ENCODE measurements at regions not wholly inside any gene's neighbourhood (a gene's known extent, or its start where the extent isn't known, plus 50 kb on each side); places are given as distances from the start of the nearest gene placed in this dataset.

GRCh38 chr4:103375278-103375677 is 177.1 kb upstream of the CENPE start:
- 100% methylated on average over 1 of the region's 4 CpGs for WGBS (ENCODE audit: insufficient coverage, insufficient read length)
- Histone ChIP-seq H3K36me3 (ENCODE audit: control insufficient read depth, insufficient read depth, low read length) (no peaks in the 10 kb centered on the region), H3K4me3 (ENCODE audit: low read length) (no peak overlapping the region), H3K9me3 (ENCODE audit: control insufficient read depth, insufficient read depth, low read length) (no peaks in the 10 kb centered on the region), H3K4me1 (ENCODE audit: control insufficient read depth, insufficient read depth, low read length) (peaks cover 1% of the 10 kb centered on the region; the same call in 1 of the 2 replicates), H3K27me3 (ENCODE audit: control insufficient read depth, insufficient read depth, low read length) (no peaks in the 10 kb centered on the region), H3K27ac (ENCODE audit: low read length) (no peak overlapping the region)
- DNase-seq (ENCODE audit: low read depth, low spot score), result no peak

- DNase-seq (ENCODE audit: low read depth, low spot score), result no peak
- Histone ChIP-seq H3K27ac (ENCODE audit: low read length) (no peak overlapping the region), H3K9me3 (ENCODE audit: control insufficient read depth, insufficient read depth, low read length) (no peaks in the 10 kb centered on the region), H3K4me3 (ENCODE audit: low read length) (no peak overlapping the region), H3K36me3 (ENCODE audit: control insufficient read depth, insufficient read depth, low read length) (no peaks in the 10 kb centered on the region), H3K4me1 (ENCODE audit: control insufficient read depth, insufficient read depth, low read length) (peaks cover 1% of the 10 kb centered on the region; the same call in 1 of the 2 replicates), H3K27me3 (ENCODE audit: control insufficient read depth, insufficient read depth, low read length) (no peaks in the 10 kb centered on the region)
- no CpG with 5 or more reads among the region's 2 CpGs for WGBS (ENCODE audit: insufficient coverage, insufficient read length)
These were observed 176.6 kb upstream of the CENPE start for GRCh38 chr4:103374758-103375157.

DNA sequence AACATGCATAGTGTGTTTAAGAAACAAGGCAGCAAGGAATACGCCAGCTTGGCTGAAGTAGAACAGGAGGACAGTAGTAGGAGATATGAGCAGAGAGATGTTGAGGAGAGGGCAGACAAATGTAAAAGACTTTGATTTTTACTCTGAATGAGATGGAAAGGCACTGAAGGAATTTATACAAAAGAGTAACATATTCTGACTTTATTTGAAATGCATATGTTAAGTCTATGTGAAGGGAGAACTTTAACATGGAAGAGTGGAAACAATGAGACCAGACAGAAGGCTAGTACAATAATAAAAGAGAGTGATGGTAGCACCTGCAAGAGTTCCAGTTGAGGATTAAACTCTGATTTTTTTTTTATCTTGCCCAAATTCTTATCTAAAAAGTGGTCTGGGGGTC is 176.2 kb upstream of the CENPE start:
- whole genome bisulfite sequencing (ENCODE audit: insufficient coverage, insufficient read length), result no CpG with 5 or more reads among the region's 1 CpG
- H3K27ac ChIP-seq (ENCODE audit: low read length), result no peak overlapping the region
- no peak for DNase-seq (ENCODE audit: low read depth, low spot score)
- H3K4me1 ChIP-seq (ENCODE audit: control insufficient read depth, insufficient read depth, low read length), result peaks cover 1% of the 10 kb centered on the region; the same call in 1 of the 2 replicates
- no peaks in the 10 kb centered on the region for H3K27me3 ChIP-seq (ENCODE audit: control insufficient read depth, insufficient read depth, low read length)
- H3K9me3 ChIP-seq (ENCODE audit: control insufficient read depth, insufficient read depth, low read length), result no peaks in the 10 kb centered on the region
- no peaks in the 10 kb centered on the region for H3K36me3 ChIP-seq (ENCODE audit: control insufficient read depth, insufficient read depth, low read length)
- H3K4me3 ChIP-seq (ENCODE audit: low read length), result no peak overlapping the region

- Histone ChIP-seq H3K36me3 (ENCODE audit: control insufficient read depth, insufficient read depth, low read length) (no peaks in the 10 kb centered on the region), H3K27me3 (ENCODE audit: control insufficient read depth, insufficient read depth, low read length) (no peaks in the 10 kb centered on the region), H3K4me1 (ENCODE audit: control insufficient read depth, insufficient read depth, low read length) (peaks cover 1% of the 10 kb centered on the region; the same call in 1 of the 2 replicates), H3K9me3 (ENCODE audit: control insufficient read depth, insufficient read depth, low read length) (no peaks in the 10 kb centered on the region), H3K27ac (ENCODE audit: low read length) (no peak overlapping the region), H3K4me3 (ENCODE audit: low read length) (no peak overlapping the region)
- no peak for DNase-seq (ENCODE audit: low read depth, low spot score)
- WGBS (ENCODE audit: insufficient coverage, insufficient read length), result no CpG with 5 or more reads among the region's 6 CpGs
These were observed 173.9 kb upstream of the CENPE start for GRCh38 chr4:103372002-103372558.

DNA sequence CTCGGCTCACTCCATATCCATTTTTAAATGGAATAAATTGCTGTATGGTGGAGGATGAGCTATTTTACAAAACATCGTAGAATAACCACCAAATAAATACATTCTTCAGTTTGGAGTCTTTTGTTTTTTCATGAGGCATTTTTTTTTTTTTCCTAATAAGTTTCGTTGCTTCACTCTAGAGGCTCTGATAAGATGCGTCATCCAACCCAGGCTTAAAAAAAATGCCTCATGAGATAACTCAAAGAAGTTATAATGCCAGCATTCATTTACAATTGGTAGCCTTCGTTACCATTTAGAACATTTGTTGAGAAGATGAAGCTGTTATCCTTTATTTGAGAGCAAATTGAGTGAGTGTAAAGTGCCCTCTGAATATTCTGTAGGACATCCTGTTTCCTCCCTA is 172.2 kb upstream of the CENPE start:
- Histone ChIP-seq H3K4me1 (ENCODE audit: control insufficient read depth, insufficient read depth, low read length) (peaks cover 1% of the 10 kb centered on the region; the same call in 1 of the 2 replicates), H3K4me3 (ENCODE audit: low read length) (no peak overlapping the region), H3K27me3 (ENCODE audit: control insufficient read depth, insufficient read depth, low read length) (no peaks in the 10 kb centered on the region), H3K9me3 (ENCODE audit: control insufficient read depth, insufficient read depth, low read length) (no peaks in the 10 kb centered on the region), H3K27ac (ENCODE audit: low read length) (no peak overlapping the region), H3K36me3 (ENCODE audit: control insufficient read depth, insufficient read depth, low read length) (no peaks in the 10 kb centered on the region)
- WGBS (ENCODE audit: insufficient coverage, insufficient read length), result no CpG with 5 or more reads among the region's 5 CpGs
- no peak for DNase-seq (ENCODE audit: low read depth, low spot score)

- WGBS (ENCODE audit: insufficient coverage, insufficient read length), result no CpG with 5 or more reads among the region's 2 CpGs
- Histone ChIP-seq H3K4me3 (ENCODE audit: low read length) (no peak overlapping the region), H3K27me3 (ENCODE audit: control insufficient read depth, insufficient read depth, low read length) (no peaks in the 10 kb centered on the region), H3K4me1 (ENCODE audit: control insufficient read depth, insufficient read depth, low read length) (no peaks in the 10 kb centered on the region), H3K36me3 (ENCODE audit: control insufficient read depth, insufficient read depth, low read length) (no peaks in the 10 kb centered on the region), H3K27ac (ENCODE audit: low read length) (no peak overlapping the region), H3K9me3 (ENCODE audit: control insufficient read depth, insufficient read depth, low read length) (peaks cover 3% of the 10 kb centered on the region; the same call in 1 of the 2 replicates)
- no peak for DNase-seq (ENCODE audit: low read depth, low spot score)
These were observed 167.1 kb upstream of the CENPE start for GRCh38 chr4:103365285-103365684.

- Histone ChIP-seq H3K27me3 (ENCODE audit: control insufficient read depth, insufficient read depth, low read length) (no peaks in the 10 kb centered on the region), H3K4me1 (ENCODE audit: control insufficient read depth, insufficient read depth, low read length) (no peaks in the 10 kb centered on the region), H3K36me3 (ENCODE audit: control insufficient read depth, insufficient read depth, low read length) (no peaks in the 10 kb centered on the region), H3K4me3 (ENCODE audit: low read length) (no peak overlapping the region), H3K27ac (ENCODE audit: low read length) (no peak overlapping the region), H3K9me3 (ENCODE audit: control insufficient read depth, insufficient read depth, low read length) (peaks cover 3% of the 10 kb centered on the region; the same call in 1 of the 2 replicates)
- no peak for DNase-seq (ENCODE audit: low read depth, low spot score)
- WGBS (ENCODE audit: insufficient coverage, insufficient read length), result no CpG with 5 or more reads among the region's 4 CpGs
These were observed 165.9 kb upstream of the CENPE start for GRCh38 chr4:103364083-103364482.

DNA sequence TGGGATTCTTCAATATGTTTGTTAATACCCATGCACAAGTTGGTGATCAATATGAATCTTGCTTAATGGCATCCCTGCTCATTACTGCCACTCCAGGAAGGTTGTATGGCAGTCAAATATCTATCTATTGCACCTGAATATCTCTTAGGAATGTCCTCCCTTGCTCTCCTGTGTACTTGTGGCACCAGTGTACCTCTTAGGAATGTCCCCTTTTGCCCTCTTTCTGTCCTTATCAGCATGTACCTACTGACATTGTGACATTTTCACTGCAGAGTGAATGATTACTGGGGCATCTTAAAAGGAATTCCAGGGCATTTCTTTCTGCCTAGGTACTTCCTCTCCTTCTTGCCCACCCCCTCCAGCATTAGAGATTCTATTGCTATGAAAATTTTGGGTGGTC is 163.8 kb upstream of the CENPE start:
- no peaks in the 10 kb centered on the region for H3K27me3 ChIP-seq (ENCODE audit: control insufficient read depth, insufficient read depth, low read length)
- H3K4me3 ChIP-seq (ENCODE audit: low read length), result no peak overlapping the region
- H3K27ac ChIP-seq (ENCODE audit: low read length), result no peak overlapping the region

GRCh38 chr4:103359900-103360299 is 161.8 kb upstream of the CENPE start:
- Histone ChIP-seq H3K27ac (ENCODE audit: low read length) (no peak overlapping the region), H3K36me3 (ENCODE audit: control insufficient read depth, insufficient read depth, low read length) (no peaks in the 10 kb centered on the region), H3K4me3 (ENCODE audit: low read length) (no peak overlapping the region), H3K4me1 (ENCODE audit: control insufficient read depth, insufficient read depth, low read length) (no peaks in the 10 kb centered on the region), H3K9me3 (ENCODE audit: control insufficient read depth, insufficient read depth, low read length) (peaks cover 3% of the 10 kb centered on the region; the same call in 1 of the 2 replicates), H3K27me3 (ENCODE audit: control insufficient read depth, insufficient read depth, low read length) (no peaks in the 10 kb centered on the region)
- WGBS (ENCODE audit: insufficient coverage, insufficient read length), result no CpG with 5 or more reads among the region's 2 CpGs
- DNase-seq (ENCODE audit: low read depth, low spot score), result no peak

More for the DNA sequence above, 163.8 kb upstream of the CENPE start:
- no peak for DNase-seq (ENCODE audit: low read depth, low spot score)
- H3K36me3 ChIP-seq (ENCODE audit: control insufficient read depth, insufficient read depth, low read length), result no peaks in the 10 kb centered on the region
- H3K4me1 ChIP-seq (ENCODE audit: control insufficient read depth, insufficient read depth, low read length), result no peaks in the 10 kb centered on the region
- peaks cover 3% of the 10 kb centered on the region; the same call in 1 of the 2 replicates for H3K9me3 ChIP-seq (ENCODE audit: control insufficient read depth, insufficient read depth, low read length)

DNA sequence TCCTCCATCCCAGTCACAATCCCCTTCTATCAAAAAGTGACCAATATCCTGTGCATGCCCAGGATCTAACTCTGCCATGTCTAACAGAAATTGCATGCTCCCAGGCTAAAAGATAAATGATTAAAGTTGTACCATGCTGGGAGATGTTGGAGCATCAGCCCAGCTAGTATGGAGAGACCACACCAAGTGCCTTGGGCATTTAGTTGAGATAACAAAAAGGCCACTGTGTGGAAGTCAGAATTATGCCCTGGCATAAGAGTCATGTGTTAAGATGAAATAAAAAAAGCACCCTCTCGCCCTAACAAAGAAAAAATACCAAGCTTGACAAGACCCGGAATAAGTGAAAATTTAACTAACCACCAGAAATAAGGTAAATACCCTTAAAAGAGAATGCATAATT is 155.9 kb upstream of the CENPE start:
- H3K4me1 ChIP-seq (ENCODE audit: control insufficient read depth, insufficient read depth, low read length), result no peaks in the 10 kb centered on the region
- no peaks in the 10 kb centered on the region for H3K9me3 ChIP-seq (ENCODE audit: control insufficient read depth, insufficient read depth, low read length)
- DNase-seq (ENCODE audit: low read depth, low spot score), result no peak
- H3K27me3 ChIP-seq (ENCODE audit: control insufficient read depth, insufficient read depth, low read length), result no peaks in the 10 kb centered on the region
- H3K27ac ChIP-seq (ENCODE audit: low read length), result no peak overlapping the region
- no peaks in the 10 kb centered on the region for H3K36me3 ChIP-seq (ENCODE audit: control insufficient read depth, insufficient read depth, low read length)
- WGBS (ENCODE audit: insufficient coverage, insufficient read length), result no CpG with 5 or more reads among the region's 2 CpGs
- no peak overlapping the region for H3K4me3 ChIP-seq (ENCODE audit: low read length)

- H3K27ac ChIP-seq (ENCODE audit: low read length), result no peak overlapping the region
- H3K27me3 ChIP-seq (ENCODE audit: control insufficient read depth, insufficient read depth, low read length), result no peaks in the 10 kb centered on the region
- no peaks in the 10 kb centered on the region for H3K9me3 ChIP-seq (ENCODE audit: control insufficient read depth, insufficient read depth, low read length)
- no peak for DNase-seq (ENCODE audit: low read depth, low spot score)
- no peaks in the 10 kb centered on the region for H3K4me1 ChIP-seq (ENCODE audit: control insufficient read depth, insufficient read depth, low read length)
- H3K36me3 ChIP-seq (ENCODE audit: control insufficient read depth, insufficient read depth, low read length), result no peaks in the 10 kb centered on the region
- H3K4me3 ChIP-seq (ENCODE audit: low read length), result no peak overlapping the region
These were observed 131.5 kb upstream of the CENPE start for GRCh38 chr4:103329642-103330041.

Measured in iPS DF 6.9 (cell line).